Esophagus mucosa (tissue), 1 donor: ENCODE measurements at regions not wholly inside any gene's neighbourhood (a gene's known extent, or its start where the extent isn't known, plus 50 kb on each side); places are given as distances from the start of the nearest gene placed in this dataset.

Experiments
- ATAC-seq: fragments of 200-7000 bp; cut with Tn5 transposase; one replicate; pipeline ENCODE4 v1.9.1; 2020
- donor health status: DM: yes; HTN: yes; CAD: no.

- no peak for ATAC-seq
These were observed 248.6 kb upstream of the SLITRK3 start for GRCh38 chr3:165444745-165445144.

GRCh38 chr3:165443664-165444063 lies 247.5 kb upstream of the SLITRK3 start:
- no peak for ATAC-seq

DNA sequence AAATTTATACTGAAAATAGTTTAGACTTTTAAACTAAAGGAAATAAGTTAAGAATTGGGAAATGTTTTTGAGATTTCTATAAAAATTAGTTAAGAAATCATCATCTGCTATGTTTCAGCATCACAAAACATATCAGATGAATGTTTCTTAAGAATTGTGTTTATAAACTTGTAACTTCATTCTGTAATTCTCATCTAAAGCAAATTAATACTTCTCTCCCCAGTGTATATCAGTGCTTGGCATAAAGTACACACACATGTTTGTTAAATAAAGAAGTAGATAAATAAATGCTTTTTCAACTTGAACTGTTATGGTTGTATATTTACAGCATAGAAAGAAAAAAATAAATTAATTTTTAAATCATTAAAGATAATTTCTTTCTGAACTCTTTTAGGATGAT lies 245.9 kb upstream of the SLITRK3 start:
- no peak for ATAC-seq

- no peak for ATAC-seq
These were observed 244.2 kb upstream of the SLITRK3 start for GRCh38 chr3:165440380-165440779.

DNA sequence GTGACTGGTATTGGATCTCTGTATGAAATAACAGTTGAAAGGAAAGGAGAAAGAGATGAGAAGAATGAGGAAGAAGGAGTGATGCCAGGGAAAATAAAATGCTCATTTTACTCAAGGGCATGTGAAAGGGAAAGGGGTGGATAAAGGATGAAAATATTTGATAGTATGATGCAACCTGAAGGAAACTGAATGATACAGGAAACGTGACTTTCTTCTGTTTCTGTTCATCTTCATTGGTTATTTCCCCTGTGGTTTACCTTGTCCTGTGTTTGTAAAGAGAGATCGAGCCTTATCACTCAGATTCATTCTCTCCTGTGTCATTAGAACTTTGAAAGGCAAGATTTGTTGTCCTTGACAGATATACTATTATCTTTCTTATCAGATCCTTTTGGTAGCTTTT lies 243.6 kb upstream of the SLITRK3 start:
- no peak for ATAC-seq

DNA sequence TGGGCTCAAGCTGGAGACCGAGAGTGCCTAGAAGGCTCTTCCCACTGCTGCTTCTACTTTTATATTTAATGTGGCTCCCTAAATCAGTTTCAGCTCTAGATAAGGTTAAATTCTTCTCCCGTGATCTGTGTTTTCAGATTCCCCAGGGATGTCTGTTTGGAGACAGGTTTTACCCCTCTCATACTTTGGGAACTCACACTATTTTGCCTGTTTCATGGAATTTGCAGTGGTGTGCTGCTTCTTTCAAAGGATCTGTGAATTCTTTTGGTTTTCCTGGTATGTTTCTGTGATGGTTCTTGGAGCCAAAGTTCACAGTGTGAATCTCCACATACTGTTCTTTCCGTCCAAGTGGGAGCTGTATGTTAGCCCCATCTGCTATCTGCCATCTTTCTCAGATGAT lies 238.3 kb upstream of the SLITRK3 start:
- ATAC-seq, result no peak

GRCh38 chr3:165406425-165406824 lies 210.2 kb upstream of the SLITRK3 start:
- peak; percentile 20 for ATAC-seq

GRCh38 chr3:165404357-165405027 lies 208.3 kb upstream of the SLITRK3 start:
- ATAC-seq, result no peak

DNA sequence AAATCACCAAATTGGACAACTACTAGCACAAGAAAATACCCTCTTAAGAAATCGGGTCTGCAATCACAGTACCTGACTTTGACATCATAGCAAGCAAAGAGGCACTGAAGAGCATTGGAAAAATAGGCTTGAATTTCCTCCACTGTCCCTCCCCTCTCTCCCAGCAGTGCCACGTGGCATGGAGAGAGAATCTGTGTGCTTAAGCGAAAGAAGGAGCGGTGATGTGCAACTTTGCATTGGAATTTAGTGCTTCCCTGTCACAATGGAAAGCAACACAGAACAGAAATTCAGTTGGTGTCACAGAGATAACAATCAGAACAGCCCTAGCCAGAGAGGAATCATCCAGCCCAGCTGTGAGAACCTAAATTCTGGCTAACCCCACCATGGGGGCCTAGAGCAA lies 207.5 kb upstream of the SLITRK3 start:
- ATAC-seq, result no peak

- no peak for ATAC-seq
These were observed 199.0 kb upstream of the SLITRK3 start for GRCh38 chr3:165395188-165395587.

DNA sequence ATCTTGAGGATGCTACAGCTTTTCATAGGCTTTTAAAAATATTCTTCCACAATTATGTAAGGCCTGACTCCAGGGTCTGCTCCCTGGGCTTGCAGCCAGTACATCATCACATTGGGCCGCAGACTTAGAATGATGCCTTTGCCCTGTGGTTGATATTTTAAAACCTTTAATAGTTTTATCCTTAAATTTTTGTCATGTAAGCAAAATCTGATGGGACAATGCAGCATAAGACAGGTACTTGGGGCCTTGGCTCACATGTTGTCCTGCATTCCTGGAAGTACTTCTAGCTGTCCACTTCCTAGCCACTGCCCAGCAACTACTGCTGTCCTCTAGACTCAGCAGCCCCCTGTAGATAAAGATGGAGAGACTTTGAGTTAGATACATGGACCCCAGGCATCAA lies 197.3 kb upstream of the SLITRK3 start:
- ATAC-seq, result no peak

- no peak for ATAC-seq
These were observed 194.0 kb upstream of the SLITRK3 start for GRCh38 chr3:165390166-165390565.

GRCh38 chr3:165389653-165390052 lies 193.5 kb upstream of the SLITRK3 start:
- ATAC-seq, result no peak

GRCh38 chr3:165389064-165389463 lies 192.9 kb upstream of the SLITRK3 start:
- no peak for ATAC-seq

GRCh38 chr3:165383381-165383780 lies 187.2 kb upstream of the SLITRK3 start:
- ATAC-seq, result no peak

- ATAC-seq, result no peak
These were observed 186.5 kb upstream of the SLITRK3 start for GRCh38 chr3:165382672-165383071.

DNA sequence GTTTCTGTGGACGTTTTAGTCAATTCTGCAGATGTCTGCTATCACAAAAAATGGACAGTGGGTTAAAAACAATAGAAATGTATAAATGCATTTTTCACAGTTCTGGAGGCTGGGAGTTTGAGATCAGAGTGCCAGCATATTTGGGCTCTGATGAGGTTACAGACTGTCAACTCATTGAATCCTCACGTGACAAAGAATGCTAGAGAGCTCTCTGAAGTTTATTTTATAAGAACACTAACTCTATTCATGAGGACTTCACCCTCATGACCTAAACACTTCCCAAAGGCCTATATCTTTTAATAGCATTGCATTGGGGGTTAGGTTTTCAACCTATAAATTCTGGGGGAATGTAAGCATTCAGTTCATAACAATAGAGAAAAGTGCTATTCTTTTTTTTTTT lies 182.6 kb upstream of the SLITRK3 start:
- ATAC-seq, result no peak

- no peak for ATAC-seq
These were observed 162.8 kb upstream of the SLITRK3 start for GRCh38 chr3:165359005-165359404.

GRCh38 chr3:165355316-165355715 lies 159.1 kb upstream of the SLITRK3 start:
- ATAC-seq, result no peak

GRCh38 chr3:165347526-165347925 lies 151.3 kb upstream of the SLITRK3 start:
- no peak for ATAC-seq

DNA sequence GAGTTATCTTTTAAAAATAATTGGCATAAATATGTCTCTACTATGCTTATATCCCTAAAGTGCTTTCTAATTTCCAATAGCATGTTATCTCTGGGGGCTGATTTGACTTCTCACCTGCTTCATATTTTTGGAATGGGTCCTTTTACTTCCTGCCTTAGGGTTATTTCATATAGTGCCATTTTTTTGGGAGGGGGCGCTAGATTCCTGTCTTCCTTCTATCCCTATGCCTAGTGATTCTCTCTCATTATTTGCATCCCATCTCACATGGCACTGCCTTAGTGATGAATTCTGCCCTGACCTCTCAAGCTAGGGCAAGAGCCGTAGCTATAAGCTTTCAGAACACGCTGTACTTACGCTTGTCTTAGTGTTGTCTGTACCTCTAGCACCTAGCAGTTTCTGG lies 150.3 kb upstream of the SLITRK3 start:
- ATAC-seq, result no peak

DNA sequence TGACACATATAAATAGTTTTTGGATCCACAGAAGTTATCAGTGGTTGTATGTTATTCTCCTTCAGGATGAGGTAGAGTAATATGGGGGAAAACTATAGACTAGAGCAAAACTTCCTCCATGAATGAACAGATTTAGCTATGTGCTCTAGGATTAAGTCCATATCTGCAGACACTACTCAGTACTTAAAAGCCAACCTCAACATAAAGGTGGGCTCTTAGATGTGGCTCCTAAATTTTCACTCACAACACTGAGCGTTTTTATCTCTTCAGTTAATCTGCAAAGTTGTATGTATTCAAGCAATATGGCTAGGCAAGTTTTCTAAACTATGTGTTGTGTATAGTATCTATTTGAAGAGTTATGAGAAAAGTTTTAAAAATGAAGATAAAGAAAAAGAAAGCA lies 147.0 kb upstream of the SLITRK3 start:
- no peak for ATAC-seq

- ATAC-seq, result no peak
These were observed 143.6 kb upstream of the SLITRK3 start for GRCh38 chr3:165339753-165340152.

- ATAC-seq, result no peak
These were observed 140.6 kb upstream of the SLITRK3 start for GRCh38 chr3:165336786-165337185.
